ENCODE measurements at regions not wholly inside any gene's neighbourhood (a gene's known extent, or its start where the extent isn't known, plus 50 kb on each side); places are given as distances from the start of the nearest gene placed in this dataset.

- ATAC-seq, result no peak
- no peaks in the 10 kb centered on the region for H3K4me1 ChIP-seq (ENCODE audit: insufficient read depth, low read length)
- TF ChIP-seq CERS6 (CRISPR knock-in tag; IDR thresholded peaks at IDR 0.05) (no peak), CREM (IDR thresholded peaks at IDR 0.05) (no peak), CREM (CRISPR knock-in tag; IDR thresholded peaks at IDR 0.05) (no peak), FLYWCH1 (CRISPR knock-in tag; IDR thresholded peaks at IDR 0.05) (no peak), ZNF558 (CRISPR knock-in tag; IDR thresholded peaks at IDR 0.05; ENCODE audit: borderline replicate concordance) (no peak), THAP7 (CRISPR knock-in tag; IDR thresholded peaks at IDR 0.05) (no peak), CHD4 (IDR thresholded peaks at IDR 0.05; ENCODE audit: borderline replicate concordance, low read length) (no peak), PHF5A (CRISPR knock-in tag; IDR thresholded peaks at IDR 0.05; ENCODE audit: low read depth, unreplicated experiment) (no peak), ARID2 (CRISPR knock-in tag; IDR thresholded peaks at IDR 0.05; ENCODE audit: borderline replicate concordance) (no peak), ZNF124 (CRISPR knock-in tag; IDR thresholded peaks at IDR 0.05) (no peak), ZNF660 (CRISPR knock-in tag; IDR thresholded peaks at IDR 0.05; ENCODE audit: borderline replicate concordance, low read depth) (no peak), HOMEZ (CRISPR knock-in tag; IDR thresholded peaks at IDR 0.05; ENCODE audit: low read depth) (no peak), CEBPZ (IDR thresholded peaks at IDR 0.05; ENCODE audit: low read length) (no peak), ZNF546 (CRISPR knock-in tag; conservative IDR thresholded peaks at IDR 0.05) (no peak), NRL (CRISPR knock-in tag; IDR thresholded peaks at IDR 0.05; ENCODE audit: borderline replicate concordance) (no peak), JUN (CRISPR knock-in tag; IDR thresholded peaks at IDR 0.05) (no peak)
- in situ Hi-C loops (cut with HindIII; ENCODE audit: extremely low pct_ligation_motif_present, low pct_unique_long_range_greater_than_20kb) (no loop called here), intact Hi-C loops (cut with micrococcal nuclease; ENCODE audit: unreplicated experiment) (no loop called here)
- BruUV-seq (replicated peaks), result no TSS peak
- 0 out of 5 replicates have a peak, but pooled peaks cover 0 to 3% of the 10 kb centered on the region in 2 experiments for H3K27me3 ChIP-seq (ENCODE audit: control insufficient read depth in 1 of 2, insufficient read depth in 2 of 2, low read length in 2 of 2)
- ChIA-PET CTCF (ENCODE audit: low intra/inter-chr PET ratio, low total read pairs) (no interaction called here), POLR2A (no interaction called here)
- no peak overlapping the region for H3K9ac ChIP-seq (ENCODE audit: insufficient read depth, low read depth, low read length)
- H3K36me3 ChIP-seq (replicated peaks in 1 of 2; ENCODE audit: control insufficient read depth in 1 of 2, insufficient read depth in 2 of 2, low read length in 2 of 2), result no peaks in the 10 kb centered on the region
- no peaks in the 10 kb centered on the region for H4K20me1 ChIP-seq (ENCODE audit: insufficient read depth, low read length)
- no peaks in the 10 kb centered on the region for H3K9me3 ChIP-seq (ENCODE audit: low read length)
- WGBS (ENCODE audit: low lambda C conversion rate), result 0% methylated on average over 3 of the region's 3 CpGs
- no peaks in the 10 kb centered on the region for H3K79me2 ChIP-seq (ENCODE audit: insufficient read depth, low read length)
- FAIRE-seq, result no peak
- no peak overlapping the region for H3K27ac ChIP-seq (ENCODE audit: extremely low read length, insufficient read depth, low read length)
- no peak overlapping the region for H3K4me3 ChIP-seq (replicated peaks in 1 of 3; ENCODE audit: insufficient read depth in 1 of 3, low read depth in 2 of 3, low read length in 3 of 3)
- no peak overlapping the region for H3K4me2 ChIP-seq (ENCODE audit: low read depth, low read length)
- no peak overlapping the region for H2AFZ ChIP-seq (ENCODE audit: low read length)
- no peak for DNase-seq (ENCODE audit: low spot score)
Measured at GRCh38 chr9:21565155-21565554, 83.0 kb upstream of the IFNE start.

All from HepG2 (cell line).